Osteocyte (in vitro differentiated cells): ENCODE measurements at regions not wholly inside any gene's neighbourhood (a gene's known extent, or its start where the extent isn't known, plus 50 kb on each side); places are given as distances from the start of the nearest gene placed in this dataset.

Source experiments
- DNase-seq: peaks from one replicate; pipeline ENCODE4 v3.0.0; 2021; ENCODE audit warnings: mixed read lengths; ENCODE audit not compliant: unreplicated experiment; ENCODE audit errors: extremely low spot score
- H3K27ac Mint-ChIP-seq: one replicate; pipeline ENCODE4 v1.8.0; 2021; ENCODE audit warnings: mild to moderate bottlenecking, mixed read lengths; ENCODE audit not compliant: unreplicated experiment
- H3K27me3 Mint-ChIP-seq: one replicate; pipeline ENCODE4 v1.8.0; 2021; ENCODE audit warnings: mixed read lengths; ENCODE audit not compliant: unreplicated experiment
- H3K36me3 Mint-ChIP-seq: one replicate; pipeline ENCODE4 v1.8.0; 2021; ENCODE audit warnings: mixed read lengths; ENCODE audit not compliant: unreplicated experiment
- H3K4me1 Mint-ChIP-seq: one replicate; pipeline ENCODE4 v1.8.0; 2021; ENCODE audit warnings: mixed read lengths; ENCODE audit not compliant: unreplicated experiment
- H3K4me3 Mint-ChIP-seq: one replicate; pipeline ENCODE4 v1.8.0; 2021; ENCODE audit warnings: mild to moderate bottlenecking, moderate library complexity, mixed read lengths; ENCODE audit not compliant: unreplicated experiment
- H3K9me3 Mint-ChIP-seq: one replicate; pipeline ENCODE4 v1.8.0; 2021; ENCODE audit warnings: mixed read lengths; ENCODE audit not compliant: unreplicated experiment
- CTCF ChIP-seq: fragments of 200-600 bp; sonication (generic); IDR thresholded peaks from 2 replicates; pipeline ENCODE4 v1.5.0; 2021; ENCODE audit warnings: antibody characterized with exemption, mild to moderate bottlenecking, moderate library complexity

GRCh38 chr12:28129031-28129430, 61.2 kb upstream of the CCDC91 start:
- TF ChIP-seq CTCF: no peak
- DNase-seq: no peak

GRCh38 chr12:28130234-28130624, 60.0 kb upstream of the CCDC91 start:
- no peaks in the 10 kb centered on the region for H3K36me3 Mint-ChIP-seq
- H3K4me3 Mint-ChIP-seq: no peak overlapping the region
- H3K27me3 Mint-ChIP-seq: no peaks in the 10 kb centered on the region
- no peak for TF ChIP-seq CTCF
- no peaks in the 10 kb centered on the region for H3K9me3 Mint-ChIP-seq
- peak overlapping the region; percentile 91 for H3K27ac Mint-ChIP-seq
- no peak for DNase-seq
- peaks cover 24% of the 10 kb centered on the region for H3K4me1 Mint-ChIP-seq

More at GRCh38 chr12:28129031-28129430, 61.2 kb upstream of the CCDC91 start:
- no peaks in the 10 kb centered on the region for H3K36me3 Mint-ChIP-seq
- no peaks in the 10 kb centered on the region for H3K9me3 Mint-ChIP-seq
- no peaks in the 10 kb centered on the region for H3K27me3 Mint-ChIP-seq
- peaks cover 22% of the 10 kb centered on the region for H3K4me1 Mint-ChIP-seq
- no peak overlapping the region for H3K4me3 Mint-ChIP-seq
- H3K27ac Mint-ChIP-seq: no peak overlapping the region

GRCh38 chr12:28130625-28131598, 59.3 kb upstream of the CCDC91 start:
- Mint-ChIP-seq H3K36me3 (no peaks in the 10 kb centered on the region), H3K4me1 (peaks cover 28% of the 10 kb centered on the region), H3K9me3 (no peaks in the 10 kb centered on the region), H3K4me3 (no peak overlapping the region), H3K27ac (peak overlapping the region; percentile 91), H3K27me3 (no peaks in the 10 kb centered on the region)
- no peak for TF ChIP-seq CTCF
- no peak for DNase-seq

- peaks cover 35% of the 10 kb centered on the region for H3K4me1 Mint-ChIP-seq
- no peak overlapping the region for H3K27ac Mint-ChIP-seq
- H3K36me3 Mint-ChIP-seq: no peaks in the 10 kb centered on the region
- DNase-seq: no peak
- no peaks in the 10 kb centered on the region for H3K27me3 Mint-ChIP-seq
- no peak for TF ChIP-seq CTCF
- H3K9me3 Mint-ChIP-seq: no peaks in the 10 kb centered on the region
- no peak overlapping the region for H3K4me3 Mint-ChIP-seq
Measured at GRCh38 chr12:28132398-28132797, 57.9 kb upstream of the CCDC91 start.

- no peaks in the 10 kb centered on the region for H3K9me3 Mint-ChIP-seq
- peaks cover 19% of the 10 kb centered on the region for H3K4me1 Mint-ChIP-seq
- no peak for TF ChIP-seq CTCF
- no peaks in the 10 kb centered on the region for H3K36me3 Mint-ChIP-seq
- H3K4me3 Mint-ChIP-seq: no peak overlapping the region
- no peak for DNase-seq
- no peaks in the 10 kb centered on the region for H3K27me3 Mint-ChIP-seq
- H3K27ac Mint-ChIP-seq: peak overlapping the region; percentile 50
Measured at GRCh38 chr12:28135801-28136439, 54.3 kb upstream of the CCDC91 start.
